ENCODE measurements at regions not wholly inside any gene's neighbourhood (a gene's known extent, or its start where the extent isn't known, plus 50 kb on each side); places are given as distances from the start of the nearest gene placed in this dataset.

DNA sequence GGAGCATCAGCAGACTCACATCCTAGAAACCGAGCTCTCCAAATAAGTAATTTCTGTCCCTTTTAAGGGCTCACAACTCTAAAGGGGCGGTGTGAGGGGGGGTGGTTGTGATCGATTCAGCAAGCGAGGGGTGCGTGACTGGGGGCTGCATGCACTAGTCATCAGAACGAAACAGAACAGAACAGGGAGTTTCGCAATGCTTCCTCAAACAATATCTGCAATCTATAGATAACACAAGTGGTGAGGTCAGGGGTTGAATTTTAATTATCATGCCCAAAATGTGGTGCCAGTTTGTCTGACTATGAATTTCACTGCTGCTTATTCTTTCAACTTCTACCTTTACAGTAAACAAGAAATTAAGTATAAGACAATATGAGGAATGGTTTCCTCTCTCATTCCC, 1003.0 kb upstream of the NCAM2 start:
- TF ChIP-seq, protein P1, sequence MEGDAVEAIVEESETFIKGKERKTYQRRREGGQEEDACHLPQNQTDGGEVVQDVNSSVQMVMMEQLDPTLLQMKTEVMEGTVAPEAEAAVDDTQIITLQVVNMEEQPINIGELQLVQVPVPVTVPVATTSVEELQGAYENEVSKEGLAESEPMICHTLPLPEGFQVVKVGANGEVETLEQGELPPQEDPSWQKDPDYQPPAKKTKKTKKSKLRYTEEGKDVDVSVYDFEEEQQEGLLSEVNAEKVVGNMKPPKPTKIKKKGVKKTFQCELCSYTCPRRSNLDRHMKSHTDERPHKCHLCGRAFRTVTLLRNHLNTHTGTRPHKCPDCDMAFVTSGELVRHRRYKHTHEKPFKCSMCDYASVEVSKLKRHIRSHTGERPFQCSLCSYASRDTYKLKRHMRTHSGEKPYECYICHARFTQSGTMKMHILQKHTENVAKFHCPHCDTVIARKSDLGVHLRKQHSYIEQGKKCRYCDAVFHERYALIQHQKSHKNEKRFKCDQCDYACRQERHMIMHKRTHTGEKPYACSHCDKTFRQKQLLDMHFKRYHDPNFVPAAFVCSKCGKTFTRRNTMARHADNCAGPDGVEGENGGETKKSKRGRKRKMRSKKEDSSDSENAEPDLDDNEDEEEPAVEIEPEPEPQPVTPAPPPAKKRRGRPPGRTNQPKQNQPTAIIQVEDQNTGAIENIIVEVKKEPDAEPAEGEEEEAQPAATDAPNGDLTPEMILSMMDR (IDR thresholded peaks at IDR 0.05 in 8 of 11, conservative IDR thresholded peaks at IDR 0.05 in 3 of 11), result no peak
- TF ChIP-seq POLR2A (IDR thresholded peaks at IDR 0.05), result no peak
